Gastroesophageal sphincter (tissue), 4 donors: ENCODE measurements at regions not wholly inside any gene's neighbourhood (a gene's known extent, or its start where the extent isn't known, plus 50 kb on each side); places are given as distances from the start of the nearest gene placed in this dataset.

Source experiments
- ATAC-seq: fragments of 150-250 bp; one replicate; pipeline ENCODE4 v1.9.1; 2016; ENCODE audit warnings: mild to moderate bottlenecking, moderate library complexity
- H3K27ac ChIP-seq, 4 donors: fragments of 200-600 bp; sonication (generic) in 3 of 4; 1 replicate in 3 of 4; 2 replicates in 1 of 4; pipeline ENCODE4 v1.5.1; 2016 to 2019
- H3K27me3 ChIP-seq: fragments of 200-600 bp; sonication (generic); one replicate; pipeline ENCODE4 v1.5.1; 2019
- H3K36me3 ChIP-seq, 2 donors: fragments of 200-600 bp; sonication (generic); one replicate each; pipeline ENCODE4 v1.5.1; 2019; ENCODE audit warnings: control low read depth in 1 of 2
- H3K4me1 ChIP-seq, 3 donors: fragments of 200-600 bp; sonication (generic); 1 replicate in 2 of 3; 2 replicates in 1 of 3; pipeline ENCODE4 v1.5.1; 2016 to 2019; ENCODE audit warnings: control low read depth in 2 of 3
- H3K4me3 ChIP-seq, 2 donors: fragments of 200-600 bp; sonication (generic); one replicate each; pipeline ENCODE4 v1.5.1; 2019; ENCODE audit warnings: mild to moderate bottlenecking in 1 of 2, moderate library complexity in 1 of 2
- H3K9me3 ChIP-seq, 3 donors: fragments of 200-600 bp; sonication (generic); one replicate each; pipeline ENCODE4 v1.5.1; 2017 to 2019; ENCODE audit warnings: control low read depth in 2 of 3
- EP300 ChIP-seq: sonication (generic); formaldehyde crosslinking; IDR thresholded peaks from one replicate; pipeline ENCODE4 v1.6.1; 2017; ENCODE audit warnings: antibody characterized with exemption, mild to moderate bottlenecking
- POLR2A ChIP-seq, 2 donors: fragments of 450-650 bp; IDR thresholded peaks; one replicate each; pipeline ENCODE4 v1.6.1; 2017; ENCODE audit warnings: antibody characterized with exemption in 2 of 2, mild to moderate bottlenecking in 2 of 2, moderate library complexity in 1 of 2
- POLR2AphosphoS5 ChIP-seq: sonication (generic); formaldehyde crosslinking; IDR thresholded peaks from one replicate; pipeline ENCODE4 v1.6.1; 2017; ENCODE audit warnings: antibody characterized with exemption
- whole genome bisulfite sequencing, 2 donors: methylation state at CpG; one replicate each; pipeline ENCODE4 v1.1.5; 2018; ENCODE audit warnings: low coverage in 1 of 2; 5-methylcytosine and 5-hydroxymethylcytosine counted together
- TF ChIP-seq, protein P1 (sequence below), 4 experiments: fragments of 200-600 bp in 2 of 4; fragments of 450-650 bp in 2 of 4; sonication (generic) in 1 of 4; IDR thresholded peaks; one replicate each; pipeline ENCODE4 v1.5.1; 2017 to 2019; ENCODE audit warnings: antibody characterized with exemption in 4 of 4, mild to moderate bottlenecking in 2 of 4, moderate library complexity in 2 of 4

- H3K4me1 ChIP-seq = peaks cover 8 to 40% (median 9%) of the 10 kb centered on the region in 3 donors
- peak; percentile 68 for ATAC-seq
- H3K27ac ChIP-seq = peak overlapping the region in 3 of 4 donors; percentile 5 to 30 (median 20)
- H3K9me3 ChIP-seq = no peaks in the 10 kb centered on the region
- H3K27me3 ChIP-seq = no peaks in the 10 kb centered on the region
- H3K4me3 ChIP-seq = no peak overlapping the region
- H3K36me3 ChIP-seq = no peaks in the 10 kb centered on the region
- no peak for TF ChIP-seq POLR2AphosphoS5
- TF ChIP-seq POLR2A (IDR thresholded peaks at IDR 0.05) = no peak
- TF ChIP-seq, protein P1, sequence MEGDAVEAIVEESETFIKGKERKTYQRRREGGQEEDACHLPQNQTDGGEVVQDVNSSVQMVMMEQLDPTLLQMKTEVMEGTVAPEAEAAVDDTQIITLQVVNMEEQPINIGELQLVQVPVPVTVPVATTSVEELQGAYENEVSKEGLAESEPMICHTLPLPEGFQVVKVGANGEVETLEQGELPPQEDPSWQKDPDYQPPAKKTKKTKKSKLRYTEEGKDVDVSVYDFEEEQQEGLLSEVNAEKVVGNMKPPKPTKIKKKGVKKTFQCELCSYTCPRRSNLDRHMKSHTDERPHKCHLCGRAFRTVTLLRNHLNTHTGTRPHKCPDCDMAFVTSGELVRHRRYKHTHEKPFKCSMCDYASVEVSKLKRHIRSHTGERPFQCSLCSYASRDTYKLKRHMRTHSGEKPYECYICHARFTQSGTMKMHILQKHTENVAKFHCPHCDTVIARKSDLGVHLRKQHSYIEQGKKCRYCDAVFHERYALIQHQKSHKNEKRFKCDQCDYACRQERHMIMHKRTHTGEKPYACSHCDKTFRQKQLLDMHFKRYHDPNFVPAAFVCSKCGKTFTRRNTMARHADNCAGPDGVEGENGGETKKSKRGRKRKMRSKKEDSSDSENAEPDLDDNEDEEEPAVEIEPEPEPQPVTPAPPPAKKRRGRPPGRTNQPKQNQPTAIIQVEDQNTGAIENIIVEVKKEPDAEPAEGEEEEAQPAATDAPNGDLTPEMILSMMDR (IDR thresholded peaks at IDR 0.05) = no peak
- no peak for TF ChIP-seq EP300
- WGBS, 2 donors = 21 to 28% methylated on average over 5 of the region's 5 CpGs
These were observed 110.7 kb downstream of the QPCT start for GRCh38 chr2:37454851-37455762.

- no peak overlapping the region for H3K27ac ChIP-seq
- no peak for ATAC-seq
- WGBS, 2 donors = 29% methylated on average over 1 of the region's 1 CpG; no CpG with 5 or more reads in 1 of the 2 donors
- H3K4me1 ChIP-seq = peaks cover 8 to 51% (median 19%) of the 10 kb centered on the region in 3 donors
- H3K4me3 ChIP-seq = no peak overlapping the region
- TF ChIP-seq POLR2A (IDR thresholded peaks at IDR 0.05) = no peak
- no peak for TF ChIP-seq EP300
- TF ChIP-seq POLR2AphosphoS5 = no peak
- TF ChIP-seq, protein P1 (IDR thresholded peaks at IDR 0.05) = no peak
- H3K36me3 ChIP-seq = no peaks in the 10 kb centered on the region
- no peaks in the 10 kb centered on the region for H3K9me3 ChIP-seq
- H3K27me3 ChIP-seq = no peaks in the 10 kb centered on the region
These were observed 112.0 kb downstream of the QPCT start for GRCh38 chr2:37456479-37456878.

DNA sequence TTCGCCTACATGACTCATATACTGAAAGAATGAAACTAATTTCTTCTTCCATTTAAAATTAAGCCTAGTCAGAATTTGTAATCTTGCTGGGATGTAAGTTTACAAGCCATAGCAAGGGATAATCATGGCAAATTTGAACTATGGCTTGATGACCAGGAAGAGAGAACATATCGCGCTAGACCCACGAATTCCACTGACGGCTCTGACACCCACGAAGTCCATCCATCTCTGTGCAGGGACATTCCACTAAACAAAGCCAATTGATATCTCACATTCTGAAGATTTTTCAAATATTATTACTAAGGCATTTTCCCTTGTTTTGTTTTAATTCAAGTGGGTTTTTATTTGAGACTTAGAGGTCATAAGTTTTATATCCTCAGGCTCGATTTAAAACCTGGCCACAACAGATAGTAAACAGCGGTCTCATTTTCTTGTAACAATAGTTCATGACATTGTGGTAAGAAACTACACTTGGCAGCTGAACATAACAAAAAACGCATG lies 113.0 kb downstream of the QPCT start:
- 53 to 68% methylated on average over 9 of the region's 9 CpGs for WGBS, 2 donors
- peaks cover 8 to 51% (median 19%) of the 10 kb centered on the region in 3 donors for H3K4me1 ChIP-seq
- no peak for ATAC-seq
- H3K27me3 ChIP-seq = no peaks in the 10 kb centered on the region
- H3K27ac ChIP-seq = no peak overlapping the region
- H3K36me3 ChIP-seq = no peaks in the 10 kb centered on the region
- no peaks in the 10 kb centered on the region for H3K9me3 ChIP-seq
- no peak overlapping the region for H3K4me3 ChIP-seq
- no peak for TF ChIP-seq POLR2A (IDR thresholded peaks at IDR 0.05)

DNA sequence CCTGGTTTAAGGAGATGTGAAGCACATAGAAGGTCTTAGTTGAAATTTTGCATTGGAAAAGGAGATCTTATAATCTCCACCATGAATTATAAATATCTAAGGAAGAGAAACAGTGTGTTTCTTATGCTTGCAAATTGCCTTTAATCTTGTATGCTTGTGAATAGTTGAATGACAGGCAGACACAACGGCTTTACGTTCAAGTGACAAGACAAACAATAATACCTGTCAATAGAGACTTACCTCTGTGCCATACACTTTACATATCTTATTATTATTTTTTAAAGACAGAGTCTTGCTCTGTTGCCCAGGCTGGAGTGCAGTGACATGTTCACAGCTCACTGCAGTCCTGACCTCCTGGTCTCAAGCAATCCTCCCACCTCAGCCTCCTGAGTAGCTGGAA lies 113.7 kb downstream of the QPCT start:
- 92 to 97% methylated on average over 2 of the region's 2 CpGs for WGBS, 2 donors
- H3K27ac ChIP-seq = no peak overlapping the region
- ATAC-seq = no peak
- no peak overlapping the region for H3K4me3 ChIP-seq
- TF ChIP-seq POLR2AphosphoS5 = no peak
- TF ChIP-seq, protein P1 (IDR thresholded peaks at IDR 0.05) = no peak
- no peak for TF ChIP-seq POLR2A (IDR thresholded peaks at IDR 0.05)
- TF ChIP-seq EP300 = no peak
- no peaks in the 10 kb centered on the region for H3K36me3 ChIP-seq
- H3K27me3 ChIP-seq = no peaks in the 10 kb centered on the region
- peaks cover 8 to 51% (median 19%) of the 10 kb centered on the region in 3 donors for H3K4me1 ChIP-seq
- no peaks in the 10 kb centered on the region for H3K9me3 ChIP-seq

DNA sequence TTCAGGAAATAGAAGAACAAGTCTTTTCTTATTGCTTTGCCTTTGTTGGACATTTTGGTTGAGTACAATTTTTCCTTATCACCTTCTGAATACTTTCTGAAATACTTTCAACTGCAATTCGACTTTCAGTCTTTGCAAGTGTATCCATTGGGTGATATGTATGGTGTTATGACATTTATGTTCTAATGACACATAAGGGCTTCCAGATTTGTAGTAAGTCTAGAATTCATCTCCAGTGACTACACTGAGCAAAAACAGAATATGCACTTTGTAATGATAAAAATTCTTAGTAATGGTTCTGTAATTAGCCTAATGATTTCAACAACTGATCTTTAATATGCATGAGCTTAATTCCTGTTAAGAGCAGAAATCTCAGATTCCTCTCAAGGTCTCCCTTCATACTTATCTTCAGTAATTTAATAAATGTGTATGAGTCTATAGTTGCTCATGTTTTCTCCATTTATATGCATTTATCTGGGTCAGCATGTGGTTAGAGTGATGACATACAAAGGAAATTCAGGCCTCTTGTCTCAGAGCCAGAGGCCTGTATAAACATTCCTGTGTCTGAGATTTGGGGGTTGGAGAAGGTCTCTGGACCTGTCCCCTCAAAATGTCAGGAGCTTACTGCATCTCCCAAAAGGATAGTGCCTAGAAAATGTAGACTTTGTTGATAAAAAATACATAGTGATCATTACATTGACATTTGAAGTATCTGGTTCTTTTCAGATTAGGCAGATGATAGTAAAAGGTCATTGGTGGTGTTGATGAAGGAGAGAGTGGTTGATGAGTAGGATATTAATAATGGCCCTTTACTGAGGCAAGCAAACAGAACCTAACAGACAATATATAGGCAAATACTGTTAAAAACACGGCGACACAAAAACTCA lies 114.9 kb downstream of the QPCT start:
- Histone ChIP-seq H3K4me1 (peaks cover 8 to 51% (median 19%) of the 10 kb centered on the region in 3 donors), H3K36me3 (no peaks in the 10 kb centered on the region), H3K27ac (peak overlapping the region; percentile 57 to 79 (median 62)), H3K4me3 (no peak overlapping the region), H3K27me3 (no peaks in the 10 kb centered on the region), H3K9me3 (no peaks in the 10 kb centered on the region)
- ATAC-seq = no peak
- TF ChIP-seq EP300 (no peak), POLR2A (IDR thresholded peaks at IDR 0.05) (no peak), POLR2AphosphoS5 (no peak)
- TF ChIP-seq, protein P1 (IDR thresholded peaks at IDR 0.05) = no peak
- 30 to 50% methylated on average over 3 of the region's 3 CpGs for WGBS, 2 donors
